Left hindlimb (tissue), 1 donor: ENCODE measurements at regions not wholly inside any gene's neighbourhood (a gene's known extent, or its start where the extent isn't known, plus 50 kb on each side); places are given as distances from the start of the nearest gene placed in this dataset.
"Not testable (repeated sequence)": the region's sequence is repeated elsewhere in the genome, so short reads cannot be mapped to it uniquely, and the experiment has no call there.

Experiments used
- DNase-seq: peaks from one replicate; pipeline ENCODE4 v3.0.0-alpha.2; 2018

DNA sequence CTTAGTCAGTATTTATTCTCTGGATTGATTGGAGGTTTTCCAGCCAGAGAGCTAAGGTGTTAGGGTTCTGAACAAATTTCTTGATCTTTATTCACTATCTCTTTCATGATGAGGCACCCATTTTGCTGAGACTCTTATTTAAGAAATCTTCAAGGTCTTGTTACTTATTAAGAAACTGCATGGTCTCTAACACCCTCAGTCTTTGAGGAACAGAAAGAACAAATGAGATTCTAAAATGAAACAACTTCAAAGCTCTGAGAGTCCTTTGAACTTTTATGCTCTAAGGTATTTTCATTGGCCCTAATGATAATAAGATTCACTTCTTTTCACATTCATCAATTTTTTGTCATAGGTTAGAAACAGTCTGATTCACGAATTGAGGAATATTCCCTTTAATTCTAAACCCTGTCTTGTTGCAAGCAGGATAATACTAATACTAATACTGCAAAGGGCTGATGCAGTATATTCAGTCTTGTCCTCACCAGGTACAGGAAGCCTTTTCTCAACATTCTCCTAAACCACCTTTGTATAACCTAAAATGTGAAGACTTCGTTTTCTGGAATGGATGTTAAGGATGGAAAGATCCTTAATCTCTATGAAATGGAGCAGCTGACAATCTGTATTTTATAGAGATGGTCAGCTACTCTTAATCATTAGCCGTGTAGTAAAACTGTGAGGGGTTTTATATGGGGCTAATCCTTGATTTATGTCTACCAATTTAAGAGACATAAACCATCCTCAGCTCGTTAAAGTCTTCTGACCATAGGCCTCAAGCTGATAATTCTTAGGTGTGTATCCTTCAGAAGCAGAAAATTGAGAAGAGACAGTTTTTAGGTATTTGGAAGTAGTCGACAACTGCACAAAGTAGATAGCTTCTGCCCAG, 198.3 kb downstream of the OTOL1 start:
- no peak for DNase-seq

DNA sequence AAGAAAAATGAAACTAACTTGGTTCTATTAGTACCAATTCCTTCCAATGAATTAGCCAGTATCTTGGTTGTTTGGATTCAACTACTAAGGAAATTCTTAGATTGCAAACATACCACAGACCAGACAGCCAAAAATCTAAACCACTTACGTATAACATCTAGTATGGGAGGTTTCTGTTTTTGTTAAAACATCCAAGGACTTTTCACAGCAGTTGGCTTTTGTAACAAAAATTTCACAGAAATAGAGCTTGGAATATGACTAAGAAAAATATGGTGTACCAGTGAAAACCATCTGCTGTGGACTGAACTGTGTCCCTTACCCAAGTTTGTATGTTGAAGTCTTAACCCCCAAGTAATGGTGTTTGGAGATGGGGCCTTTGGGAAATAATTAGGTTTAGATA, 199.2 kb downstream of the OTOL1 start:
- no peak for DNase-seq

DNA sequence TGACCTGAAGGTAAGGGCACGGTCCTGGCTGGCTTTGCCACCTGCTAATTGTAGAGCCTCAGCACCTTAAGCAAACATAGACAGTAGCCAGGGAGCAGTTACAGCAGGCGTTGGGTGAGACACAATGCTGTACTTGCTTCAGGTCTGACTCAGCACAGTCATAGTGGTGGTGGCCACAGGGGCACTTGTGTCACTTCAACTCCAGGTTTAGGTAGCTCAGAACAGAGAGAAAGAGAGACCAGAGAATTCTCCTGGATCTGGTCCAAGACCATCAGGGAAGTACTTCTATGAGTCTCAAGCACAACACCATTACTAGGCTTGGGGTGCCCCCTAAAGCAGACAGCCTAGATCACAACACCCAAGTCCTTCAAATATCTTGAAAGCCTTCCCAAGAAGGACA, 204.4 kb downstream of the OTOL1 start:
- DNase-seq, result no peak

DNA sequence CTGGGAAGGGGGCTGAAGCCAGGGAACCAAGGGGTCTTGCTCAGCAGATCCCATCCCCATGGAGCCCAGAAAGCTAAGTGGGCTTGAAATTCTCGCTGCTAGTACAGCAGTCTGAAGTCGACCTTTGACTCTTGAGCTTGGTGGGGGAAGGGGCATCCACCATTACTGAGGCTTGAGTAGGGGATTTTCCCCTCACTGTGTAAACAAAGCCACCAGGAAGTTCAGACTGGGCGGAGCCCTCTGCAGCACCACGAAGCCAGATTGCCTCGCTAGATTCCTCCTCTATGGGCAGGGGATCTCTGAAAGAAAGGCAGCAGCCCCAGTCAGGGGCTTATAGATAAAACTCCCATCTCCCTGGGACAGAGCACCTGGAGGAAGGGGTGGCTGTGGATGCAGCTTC, 210.6 kb downstream of the OTOL1 start:
- not testable (repeated sequence) for DNase-seq

DNA sequence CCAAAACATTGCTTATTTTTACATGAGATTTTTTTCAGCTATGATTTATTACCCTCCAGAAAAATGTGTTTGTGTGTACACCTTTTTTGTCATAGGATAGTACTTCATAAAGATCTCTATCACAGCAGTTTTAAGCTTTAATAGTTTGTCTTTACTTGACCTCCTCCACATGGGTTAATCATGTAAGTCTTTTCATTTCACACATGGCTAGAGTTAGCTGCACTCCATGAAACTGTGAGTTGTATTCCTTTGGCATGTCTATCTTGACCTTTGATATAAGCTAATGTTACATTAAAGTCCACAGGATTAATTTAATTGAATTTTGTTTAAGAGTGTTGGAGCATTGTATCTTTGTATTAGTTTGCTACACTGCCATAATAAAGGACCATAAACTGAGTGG, 217.1 kb downstream of the OTOL1 start:
- no peak for DNase-seq

DNA sequence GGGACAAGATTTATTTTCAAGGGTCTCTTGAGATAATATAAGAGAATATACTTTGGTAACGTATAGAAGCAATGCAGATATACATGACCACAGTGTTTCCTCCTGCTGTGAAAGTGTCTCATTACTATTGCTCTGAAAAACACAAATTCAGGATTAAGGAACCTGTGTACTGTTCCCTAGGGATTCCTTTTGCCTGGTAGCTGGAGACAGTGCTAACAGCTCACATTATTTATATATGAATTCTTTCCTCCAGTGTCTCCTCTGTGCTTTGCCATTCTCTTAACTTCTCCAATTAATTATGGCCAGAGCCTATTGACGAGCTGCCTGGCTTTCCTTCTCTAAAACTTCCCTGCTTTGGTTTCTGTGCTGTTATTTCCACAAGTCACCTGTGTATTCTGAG, 235.4 kb downstream of the OTOL1 start:
- DNase-seq, result no peak

DNA sequence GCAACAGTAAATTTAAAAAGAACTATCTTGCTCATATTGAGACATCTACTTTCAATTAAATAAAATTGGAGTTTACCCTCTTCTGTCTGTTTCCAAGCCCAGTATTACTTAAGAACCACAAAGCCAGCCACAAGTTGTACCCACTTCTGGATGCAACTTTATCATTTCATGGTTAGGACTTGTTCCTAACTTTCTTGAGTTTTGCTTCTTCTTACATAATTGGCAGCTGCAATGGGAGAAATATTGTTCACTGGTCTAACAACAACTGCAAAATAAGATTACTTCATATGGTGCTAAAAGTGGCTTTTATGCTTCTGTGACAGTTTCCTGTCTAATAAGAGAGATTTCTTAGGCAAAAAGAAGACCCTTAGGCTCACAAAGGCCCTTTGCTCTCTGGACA, 240.6 kb downstream of the OTOL1 start:
- no peak for DNase-seq

DNA sequence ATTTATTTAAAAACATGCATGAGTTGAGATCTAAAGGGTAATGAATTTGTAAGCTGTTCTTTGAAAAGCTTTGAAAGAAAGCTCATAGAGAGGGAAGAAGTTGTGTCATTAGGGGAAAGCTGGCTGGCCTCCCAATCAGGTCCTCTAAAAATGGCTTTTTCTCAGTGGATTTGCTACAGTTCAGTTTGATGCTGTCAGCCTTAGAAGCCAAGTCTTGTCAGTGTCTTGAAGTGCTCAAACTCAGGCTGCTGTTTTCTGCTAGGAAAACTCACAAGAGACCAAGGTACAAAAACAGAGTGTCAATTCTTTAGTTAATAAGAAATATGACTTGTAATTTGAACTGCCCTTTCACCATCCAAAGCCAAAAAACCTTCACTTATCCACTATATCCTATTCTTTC, 243.8 kb downstream of the OTOL1 start:
- no peak for DNase-seq

DNA sequence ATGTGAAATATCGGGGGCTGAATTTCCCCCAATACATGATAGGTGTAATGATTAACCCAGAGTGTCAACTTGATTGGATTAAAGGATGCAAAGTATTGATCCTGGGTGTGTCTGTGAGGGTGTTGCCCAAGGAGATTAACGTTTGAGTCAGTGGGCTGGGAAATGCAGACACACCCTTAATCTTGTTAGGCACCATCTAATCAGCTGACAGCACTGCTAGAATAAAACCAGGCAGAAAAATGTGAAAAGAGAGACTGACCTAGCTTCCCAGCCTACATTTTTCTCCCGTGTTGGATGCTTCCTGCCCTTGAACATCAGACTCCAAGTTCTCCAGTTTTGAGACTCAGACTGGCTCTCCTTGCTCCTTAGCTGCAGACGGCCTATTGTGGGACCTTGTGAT, 247.8 kb downstream of the OTOL1 start:
- DNase-seq, result no peak

DNA sequence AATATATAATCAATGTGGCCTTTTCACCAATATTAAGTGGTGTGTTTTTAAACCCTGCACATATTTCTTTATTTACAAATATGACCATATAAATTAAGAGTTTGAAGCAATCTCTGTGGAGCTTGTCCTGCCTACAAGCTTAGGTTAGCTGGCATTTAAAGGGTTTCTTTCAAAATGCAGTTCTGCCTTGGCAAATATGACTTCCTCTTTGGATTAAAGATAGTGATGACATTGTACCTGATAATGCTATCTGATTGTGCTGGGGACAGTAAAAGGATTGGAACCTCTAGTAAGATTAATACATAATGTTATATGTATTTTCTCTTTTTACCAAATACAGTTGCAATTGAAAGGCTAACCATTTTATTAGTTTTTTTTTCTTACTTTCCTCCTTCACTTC, 249.1 kb downstream of the OTOL1 start:
- DNase-seq, result no peak

DNA sequence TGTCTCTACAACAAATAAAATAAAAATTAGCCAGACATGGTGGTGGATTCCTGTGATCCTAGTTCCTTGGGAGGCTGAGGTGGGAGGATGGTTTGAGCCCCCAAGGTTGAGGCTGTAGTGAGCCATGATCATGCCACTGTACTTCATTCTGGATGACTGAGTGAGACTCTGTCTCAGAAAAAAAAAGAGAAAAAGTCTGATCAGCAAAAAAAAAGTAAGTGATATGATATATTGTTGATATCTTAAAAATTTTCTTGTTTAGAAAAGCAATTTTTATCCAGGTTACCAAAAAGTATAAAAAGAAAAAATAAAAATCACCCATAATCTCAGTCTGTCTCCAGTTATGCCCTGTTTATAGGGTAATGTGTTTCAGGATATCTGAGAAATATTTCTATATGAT, 251.4 kb downstream of the OTOL1 start:
- no peak for DNase-seq

DNA sequence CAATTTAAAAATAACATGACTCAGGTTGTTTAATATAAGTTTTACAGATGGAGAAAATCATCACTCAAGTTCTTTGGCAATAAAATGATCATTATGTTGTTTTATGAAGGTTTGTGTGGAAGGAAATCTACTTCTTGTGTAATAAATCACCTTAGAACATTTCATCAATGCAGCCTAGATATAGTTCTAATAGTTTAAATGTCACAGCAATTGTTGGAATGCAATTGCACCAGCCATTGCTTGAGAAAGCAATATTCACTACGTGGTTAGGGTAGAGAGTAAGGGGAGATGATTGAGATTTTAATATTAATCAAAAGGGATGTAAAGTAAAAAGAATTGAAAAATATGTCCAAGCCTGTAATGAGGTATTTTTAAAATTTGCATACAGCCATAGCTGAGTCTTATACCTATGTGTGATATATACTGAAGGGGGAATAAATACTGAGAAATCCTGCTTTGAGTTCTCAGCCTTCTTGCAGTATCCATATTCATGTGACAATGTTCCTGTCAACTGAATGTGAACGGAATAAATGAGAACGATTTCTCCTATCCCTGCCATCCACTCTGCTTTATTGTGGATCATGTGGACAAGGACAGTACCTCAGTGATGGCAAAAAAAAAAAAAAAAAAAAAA, 257.9 kb downstream of the OTOL1 start:
- no peak for DNase-seq

DNA sequence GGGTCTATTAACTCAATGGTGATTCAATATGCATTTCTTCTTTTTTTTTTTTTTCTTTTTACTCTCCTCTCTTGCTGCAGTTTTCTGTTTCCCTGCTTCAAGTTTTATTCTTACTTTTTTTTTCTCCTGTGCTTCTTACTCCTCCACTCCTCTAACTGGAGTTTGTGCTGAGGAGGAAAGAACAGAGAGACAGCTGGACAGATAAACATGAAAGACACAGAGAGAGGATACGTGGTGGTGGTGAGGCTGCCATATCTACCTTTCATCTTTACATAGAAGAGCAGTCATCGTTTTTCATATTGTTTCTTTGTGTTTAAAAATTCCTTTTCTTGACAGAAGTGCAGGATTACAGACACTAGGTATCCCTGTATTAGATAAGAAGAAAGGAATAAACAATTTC, 262.8 kb downstream of the OTOL1 start:
- DNase-seq, result no peak

DNA sequence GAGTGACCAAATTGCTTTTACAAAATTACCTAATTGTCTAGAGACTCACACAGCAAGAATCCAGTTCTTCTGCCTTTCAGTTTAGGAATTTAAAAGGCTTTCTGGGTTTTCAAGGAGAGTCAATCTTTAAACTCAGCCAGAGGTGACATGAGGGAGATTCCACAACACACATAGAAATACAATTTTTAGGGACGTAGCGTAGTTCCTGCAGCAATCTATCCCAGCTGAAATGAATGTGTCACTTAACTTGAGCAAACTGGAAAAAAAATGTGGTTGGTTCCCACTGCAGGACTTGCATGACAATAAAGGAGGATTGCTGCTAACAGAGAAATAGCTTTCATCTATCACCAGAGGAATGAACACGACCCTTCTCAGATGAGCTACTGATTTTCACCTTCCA, 269.7 kb downstream of the OTOL1 start:
- no peak for DNase-seq

DNA sequence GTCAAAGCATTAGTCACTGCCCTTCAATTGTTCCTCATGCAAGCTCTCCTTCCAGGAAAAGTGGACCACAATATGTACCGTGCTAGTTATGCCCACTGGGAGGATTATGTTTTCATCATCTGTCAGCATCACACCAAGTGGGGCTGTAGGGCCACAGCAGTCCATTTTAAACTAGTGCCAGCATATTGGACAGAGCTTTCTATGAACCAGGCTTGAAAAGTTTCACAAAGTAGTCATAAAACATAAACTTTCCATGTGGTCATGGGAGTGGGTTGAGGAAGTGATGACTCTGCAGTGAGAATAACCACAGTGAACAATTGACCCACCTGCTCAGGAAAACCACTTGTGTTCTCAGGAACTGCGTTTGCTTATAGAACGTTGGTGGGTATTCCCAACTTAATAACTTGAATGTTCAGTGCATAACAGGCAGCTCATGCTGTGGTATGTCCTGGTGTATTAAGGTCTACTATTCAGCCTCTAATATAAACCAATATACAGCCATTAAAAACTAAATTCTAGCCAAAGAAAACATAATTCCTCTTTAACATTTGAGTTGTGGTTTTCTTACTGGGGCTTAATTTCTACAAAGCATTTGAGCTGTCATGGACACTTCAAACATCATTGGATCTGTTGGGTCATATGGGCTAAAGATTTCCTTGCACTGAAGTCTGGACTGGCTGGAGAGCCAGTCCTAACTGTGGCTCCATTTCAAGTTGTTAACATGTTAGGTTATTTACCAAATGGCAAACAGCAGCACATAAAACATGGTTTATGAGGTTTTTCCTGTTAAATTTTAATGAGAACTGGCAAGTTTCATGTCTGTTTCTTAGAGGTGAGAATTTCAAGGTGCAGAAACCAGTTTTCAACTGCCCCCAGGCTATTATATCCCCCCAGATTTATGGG, 274.1 kb downstream of the OTOL1 start:
- DNase-seq, result no peak

DNA sequence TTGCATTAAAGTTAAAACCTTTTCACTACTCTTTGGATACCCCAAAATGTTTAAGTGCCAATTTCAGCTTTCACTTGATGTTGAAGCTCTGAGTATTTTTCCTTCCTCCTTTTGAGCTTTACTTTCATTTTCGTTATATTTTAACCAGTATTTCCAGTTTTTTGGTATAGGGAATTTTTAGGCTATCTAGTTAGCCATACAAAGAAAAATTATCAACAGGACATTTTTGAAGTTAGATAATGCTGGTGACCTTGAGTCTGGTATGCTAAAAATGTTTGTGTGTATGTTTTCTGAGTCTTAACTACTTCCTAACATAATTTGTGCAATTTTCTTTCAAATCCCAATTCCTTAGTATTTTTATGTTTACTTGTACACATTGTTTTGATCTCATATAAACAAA, 284.8 kb downstream of the OTOL1 start:
- DNase-seq, result no peak

DNA sequence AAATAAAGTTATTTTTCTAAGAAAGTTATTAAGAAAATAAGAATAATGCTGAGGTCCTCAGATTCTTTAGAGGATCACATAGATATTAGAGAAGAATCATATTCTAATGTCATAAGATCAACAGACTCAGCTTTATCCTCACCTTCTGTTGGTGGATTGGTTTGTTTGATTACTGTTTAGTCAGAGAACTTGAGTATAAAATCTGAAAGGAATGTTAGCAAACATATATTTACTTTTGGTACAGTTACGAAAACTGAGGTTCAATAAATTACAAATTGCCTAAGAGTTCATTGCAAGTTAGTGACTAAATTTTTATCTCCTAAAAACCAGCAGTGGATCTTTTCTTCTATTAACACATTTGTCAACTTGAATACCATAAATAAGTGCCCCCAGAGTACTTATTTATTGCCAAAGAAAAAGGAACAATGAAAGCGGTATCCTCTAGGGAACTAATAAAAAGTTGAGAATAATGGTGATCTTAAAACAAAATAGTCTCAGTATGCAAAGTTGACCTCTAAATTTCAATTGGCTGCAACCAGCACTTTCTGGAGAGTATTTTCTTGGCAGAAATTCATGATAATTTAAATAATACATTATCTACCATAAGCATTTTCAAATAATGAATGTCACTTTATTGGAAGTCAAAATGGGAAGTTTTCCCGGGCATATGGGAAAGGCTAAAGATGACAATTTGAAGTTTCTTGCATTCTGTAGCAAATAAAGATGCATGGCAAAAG, 296.8 kb downstream of the OTOL1 start:
- no peak for DNase-seq

DNA sequence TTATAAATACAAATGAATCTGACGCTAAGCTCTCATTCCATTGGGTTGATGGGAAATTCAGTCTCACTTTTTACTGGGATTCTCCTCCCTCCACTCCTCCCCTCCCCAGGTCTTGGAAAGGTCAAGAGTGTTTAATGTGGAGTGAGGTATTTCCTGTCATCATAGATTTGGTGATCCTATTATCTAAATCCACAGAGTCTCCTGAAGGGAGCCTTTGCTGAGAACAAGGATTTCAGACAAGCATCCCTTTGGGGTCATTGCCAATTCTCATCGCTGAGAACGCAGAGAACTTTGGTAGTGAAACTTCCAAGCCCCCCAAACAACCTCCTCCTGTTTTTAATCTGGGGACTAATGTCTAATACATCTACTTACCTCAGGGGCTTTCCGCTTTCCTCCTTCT, 297.9 kb downstream of the OTOL1 start:
- DNase-seq, result peak; percentile 26

DNA sequence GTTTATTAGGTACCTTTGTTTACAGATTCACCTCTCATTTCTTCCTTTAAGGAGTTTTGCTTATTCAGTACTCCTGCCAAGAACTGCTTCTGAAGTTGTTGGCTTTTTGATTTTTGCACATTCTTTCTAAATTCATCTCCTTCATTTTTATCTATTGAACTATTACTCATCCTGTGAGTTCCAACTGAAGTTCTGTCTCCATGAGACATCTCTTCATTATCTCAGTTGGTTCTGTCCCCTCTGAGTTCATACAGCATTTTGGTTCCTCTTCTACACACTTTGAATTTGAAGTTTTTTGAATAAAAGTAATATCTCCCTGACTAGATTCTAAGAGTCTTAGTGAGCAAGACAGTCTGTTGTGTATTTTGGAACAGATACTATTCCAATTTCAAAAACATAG, 299.7 kb downstream of the OTOL1 start:
- no peak for DNase-seq

DNA sequence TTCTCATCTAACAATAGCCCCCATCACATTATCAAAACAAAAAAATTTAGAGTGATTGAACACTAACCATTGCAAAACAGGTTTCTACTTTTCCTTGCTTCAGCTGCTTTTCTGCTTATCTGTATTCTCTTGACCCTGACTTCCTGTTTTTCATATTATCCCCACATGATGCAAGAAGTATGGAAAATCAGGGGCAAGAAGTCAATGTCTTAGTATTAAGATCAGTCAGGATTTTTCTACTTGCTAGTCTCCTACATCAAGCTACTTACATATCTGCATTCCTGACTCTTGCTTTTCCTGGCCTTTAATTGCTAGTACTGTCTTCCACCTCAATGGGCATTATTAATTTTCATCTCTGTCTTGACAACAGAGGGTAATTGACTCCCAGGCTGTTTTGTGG, 300.2 kb downstream of the OTOL1 start:
- DNase-seq, result no peak

DNA sequence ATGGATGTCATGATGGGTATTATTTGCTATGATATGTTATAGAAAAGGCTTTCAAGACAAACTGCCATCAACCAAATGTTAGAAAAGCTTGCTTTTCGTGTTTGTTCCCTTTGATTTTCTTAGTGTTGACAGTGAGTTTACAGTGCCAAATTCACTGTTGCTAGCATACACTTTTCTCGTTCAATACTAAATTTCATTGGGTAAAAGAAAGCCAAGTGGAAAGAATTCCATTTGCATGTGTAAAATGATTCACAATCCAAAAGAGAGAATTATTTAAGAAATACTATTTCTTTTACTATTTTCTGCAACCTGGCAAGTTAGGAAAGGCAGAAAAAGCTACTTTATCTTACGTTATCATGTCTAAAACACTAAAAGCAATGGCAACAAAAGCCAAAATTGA, 301.4 kb downstream of the OTOL1 start:
- no peak for DNase-seq

DNA sequence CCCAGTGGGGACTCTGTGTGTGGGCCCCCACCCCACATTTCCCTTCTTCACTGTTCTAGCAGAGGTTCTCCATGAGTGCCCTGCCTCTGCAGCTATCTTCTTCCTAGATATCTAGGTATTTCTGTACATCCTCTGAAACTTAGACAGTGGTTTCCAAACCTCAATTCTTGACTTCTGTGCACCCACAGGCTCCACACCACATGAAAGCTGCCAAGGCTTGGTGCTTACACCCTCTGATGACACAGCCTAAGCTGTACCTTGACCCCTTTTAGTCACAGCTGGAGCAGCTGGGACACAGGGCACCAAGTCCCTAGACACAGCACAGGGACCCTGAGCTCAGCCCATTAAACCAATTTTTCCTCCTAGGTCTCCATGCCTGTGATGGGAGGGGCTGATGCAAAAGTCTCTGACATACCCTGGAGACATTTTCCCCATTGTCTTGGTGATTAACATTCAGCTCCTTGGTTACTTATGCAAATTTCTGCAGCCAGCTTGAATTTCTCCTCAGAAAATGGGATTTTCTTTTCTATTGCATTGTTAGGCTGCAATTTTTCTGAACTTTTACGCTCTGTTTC, 304.5 kb downstream of the OTOL1 start:
- no peak for DNase-seq

DNA sequence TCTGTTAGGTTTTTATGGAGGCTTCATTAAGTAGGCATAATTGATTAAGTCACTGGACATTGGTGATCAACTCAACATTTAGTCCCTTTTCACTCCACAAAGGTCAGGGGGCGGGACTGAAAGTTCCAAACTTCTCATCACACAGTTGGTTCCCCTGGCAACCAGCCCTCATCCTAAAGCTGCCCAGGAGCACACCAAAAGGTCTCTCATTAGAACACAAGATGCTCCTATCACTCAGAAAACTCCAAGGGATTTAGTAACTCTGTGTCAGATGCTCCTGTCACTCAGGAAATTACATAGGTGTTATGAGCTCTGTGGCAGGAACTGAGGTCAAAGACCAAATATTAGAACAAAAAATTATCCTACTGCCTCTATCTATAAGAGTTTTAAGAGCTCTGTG, 321.5 kb downstream of the OTOL1 start:
- no peak for DNase-seq
